Heart right ventricle (tissue), 16 donors: ENCODE measurements at regions not wholly inside any gene's neighbourhood (a gene's known extent, or its start where the extent isn't known, plus 50 kb on each side); places are given as distances from the start of the nearest gene placed in this dataset.

Experiments used
- ATAC-seq, 8 donors: fragments of 200-7000 bp; cut with Tn5 transposase; one replicate each; pipeline ENCODE4 v1.9.1; 2020; ENCODE audit warnings: mild to moderate bottlenecking in 8 of 8, moderate library complexity in 8 of 8, moderate number of reproducible peaks in 1 of 8
- DNase-seq, 2 donors: peaks; one replicate each; pipeline ENCODE4 v3.0.0-alpha.2; 2020
- H3K27ac ChIP-seq, 10 donors: fragments of 200-600 bp; sonication (generic) in 2 of 10; one replicate each; pipeline versions ENCODE4 v1.5.0 to v1.8.0; 2020 to 2022; ENCODE audit warnings: mild to moderate bottlenecking in 3 of 10
- H3K27me3 ChIP-seq, 7 donors: fragments of 200-600 bp; one replicate each; pipeline ENCODE4 v1.8.0; 2021 to 2022; ENCODE audit warnings: mild to moderate bottlenecking in 2 of 7
- H3K36me3 ChIP-seq, 9 donors: fragments of 200-600 bp; sonication (generic) in 1 of 9; one replicate each; pipeline versions ENCODE4 v1.5.0 to v1.8.0; 2020 to 2022; ENCODE audit warnings: mild to moderate bottlenecking in 2 of 9
- H3K4me1 ChIP-seq, 9 donors: fragments of 200-600 bp; sonication (generic) in 1 of 9; one replicate each; pipeline versions ENCODE4 v1.5.0 to v1.8.0; 2020 to 2022; ENCODE audit warnings: mild to moderate bottlenecking in 4 of 9
- H3K4me3 ChIP-seq, 10 donors: fragments of 200-600 bp; sonication (generic) in 2 of 10; one replicate each; pipeline versions ENCODE4 v1.5.0 to v1.8.0; 2020 to 2022; ENCODE audit warnings: mild to moderate bottlenecking in 7 of 10, moderate library complexity in 2 of 10
- H3K9me3 ChIP-seq, 11 donors: fragments of 200-600 bp in 10 of 11; sonication (generic) in 2 of 11; one replicate each; pipeline versions ENCODE4 v1.5.0 to v1.8.0; 2013 to 2022; ENCODE audit warnings: mild to moderate bottlenecking in 2 of 11, control low read depth in 1 of 11, moderate library complexity in 1 of 11
- CTCF ChIP-seq, 9 donors: fragments of 200-600 bp; sonication (generic) in 2 of 9; IDR thresholded peaks; one replicate each; pipeline versions ENCODE4 v1.5.0 to v1.8.0; 2021 to 2022; ENCODE audit warnings: antibody characterized with exemption in 9 of 9, mild to moderate bottlenecking in 5 of 9, moderate library complexity in 1 of 9
- WGBS, 2 donors: extraction: QIAGEN DNeasy Blood & Tissue Kit; methylation state at CpG; one replicate each; pipeline ENCODE4 v1.1.7; 2013; ENCODE audit warnings: inconsistent platforms in 1 of 2; 5-methylcytosine and 5-hydroxymethylcytosine counted together
- intact Hi-C, 10 donors: fragments of 100-400 bp; cut with DNase I; formaldehyde crosslinking; loops; one replicate each; pipeline versions ENCODE4 v1.11.1 to v1.14.2; 2022
- donor health status: Arrhythmogenic right ventricular cardiomyopathy.
- donor health status: ischemic (EF 13 %, LVEDD 7.1; RV severe dilation, severe dysfunction).
- donor health status: healthy with polysubstance abuse.
- donor health status: DM: no; HTN: yes; CAD: no.
- donor health status: DM: no; HTN: no; CAD: no.
- donor health status: ischemic (EF 25% LVEDD 6.9; RV normal size, moderate dysfunction).
- donor health status: ischemic (EF 25% LVEDD 5.7; RV mildly dilated, moderate dysfunction).
- donor health status: healthy.
- donor health status: DM: yes; HTN: yes; CAD: no.
- donor health status: Ischemic cardiomyopathy.
- donor health status: ischemic (EF 35%, LVEDD 5.7; RV mildly dilated, moderate dysfunction).
- donor health status: nonischemic (EF 11% LVEDD 7.7; RV severe dilation, severe dysfunction).
- donor health status: DM: yes; HTN: yes; CAD: no.
- donor health status: PGD.
- donor health status: ischemic (EF 29% LVEDD 5.4; RV normal size, mild dysfunction).
- donor health status: nonischemic (EF 23%, LVEDD 6.1; RV moderate dilation, normal function).

- H3K36me3 ChIP-seq: no peaks in the 10 kb centered on the region
- H3K27me3 ChIP-seq: no peaks in the 10 kb centered on the region
- intact Hi-C loops: loop anchor here in 1 of 10 donors (10.0 kb wide), 1 partner anchor 60 kb away; the partner anchor contains the start of gene IRF2BPL
- no peak overlapping the region for H3K4me3 ChIP-seq
- no peaks in the 10 kb centered on the region for H3K9me3 ChIP-seq
- H3K27ac ChIP-seq: peak overlapping the region in 1 of 10 donors; percentile 43
- TF ChIP-seq CTCF (IDR thresholded peaks at IDR 0.05): no peak
- no peak for ATAC-seq
- no peak for DNase-seq
- peaks cover 0 to 29% (median 20%) of the 10 kb centered on the region in 9 donors for H3K4me1 ChIP-seq
- WGBS, 2 donors: 81 to 85% methylated on average over 5 of the region's 5 CpGs
These were observed 63.3 kb downstream of the IRF2BPL start for GRCh38 chr14:76965232-76965631.

GRCh38 chr14:76964695-76965094 lies 63.8 kb downstream of the IRF2BPL start:
- ATAC-seq (peak in 1 of 8 donors; percentile 42), DNase-seq (no peak)
- intact Hi-C loops: loop anchor here in 4 of 10 donors (5.0 to 10.0 kb wide), 4 partner anchors 38 to 63 kb away; partner anchors contain the start of gene IRF2BPL (in 2 of the 4)
- Histone ChIP-seq H3K27me3 (no peaks in the 10 kb centered on the region), H3K27ac (peak overlapping the region in 1 of 10 donors; percentile 43), H3K4me1 (peaks cover 0 to 29% (median 20%) of the 10 kb centered on the region in 9 donors), H3K9me3 (no peaks in the 10 kb centered on the region), H3K4me3 (no peak overlapping the region), H3K36me3 (no peaks in the 10 kb centered on the region)
- TF ChIP-seq CTCF (IDR thresholded peaks at IDR 0.05): no peak
- WGBS, 2 donors: 46 to 67% methylated on average over 5 of the region's 5 CpGs

GRCh38 chr14:76963372-76963771 lies 65.1 kb downstream of the IRF2BPL start:
- no peak for TF ChIP-seq CTCF (IDR thresholded peaks at IDR 0.05)
- Histone ChIP-seq H3K27ac (no peak overlapping the region), H3K27me3 (no peaks in the 10 kb centered on the region), H3K4me3 (no peak overlapping the region), H3K9me3 (no peaks in the 10 kb centered on the region), H3K4me1 (peaks cover 0 to 40% (median 20%) of the 10 kb centered on the region in 9 donors), H3K36me3 (no peaks in the 10 kb centered on the region)
- intact Hi-C loops: loop anchor here in 4 of 10 donors (5.0 to 10.0 kb wide), 4 partner anchors 39 to 64 kb away; partner anchors contain the start of gene IRF2BPL (in 2 of the 4)
- WGBS, 2 donors: 71 to 86% methylated on average over 3 of the region's 3 CpGs
- DNase-seq: no peak
- ATAC-seq: no peak

- H3K27ac ChIP-seq: peak overlapping the region in 9 of 10 donors; percentile 73 to 99 (median 92)
- H3K36me3 ChIP-seq: no peaks in the 10 kb centered on the region
- no peak for TF ChIP-seq CTCF (IDR thresholded peaks at IDR 0.05)
- WGBS, 2 donors: 76 to 81% methylated on average over 1 of the region's 1 CpG
- intact Hi-C loops: loop anchor here in 4 of 10 donors (5.0 to 10.0 kb wide), 4 partner anchors 40 to 65 kb away; partner anchors contain the start of gene IRF2BPL (in 2 of the 4)
- peak overlapping the region in 9 of 10 donors; percentile 30 to 60 (median 50) for H3K4me3 ChIP-seq
- peak in 1 of 8 donors; percentile 4 for ATAC-seq
- H3K4me1 ChIP-seq: peaks cover 1 to 50% (median 24%) of the 10 kb centered on the region in 9 donors
- DNase-seq: no peak
- H3K9me3 ChIP-seq: no peaks in the 10 kb centered on the region
- no peaks in the 10 kb centered on the region for H3K27me3 ChIP-seq
These were observed 66.2 kb downstream of the IRF2BPL start for GRCh38 chr14:76962303-76962660.
